ENCODE measurements at regions not wholly inside any gene's neighbourhood (a gene's known extent, or its start where the extent isn't known, plus 50 kb on each side); places are given as distances from the start of the nearest gene placed in this dataset.

DNA sequence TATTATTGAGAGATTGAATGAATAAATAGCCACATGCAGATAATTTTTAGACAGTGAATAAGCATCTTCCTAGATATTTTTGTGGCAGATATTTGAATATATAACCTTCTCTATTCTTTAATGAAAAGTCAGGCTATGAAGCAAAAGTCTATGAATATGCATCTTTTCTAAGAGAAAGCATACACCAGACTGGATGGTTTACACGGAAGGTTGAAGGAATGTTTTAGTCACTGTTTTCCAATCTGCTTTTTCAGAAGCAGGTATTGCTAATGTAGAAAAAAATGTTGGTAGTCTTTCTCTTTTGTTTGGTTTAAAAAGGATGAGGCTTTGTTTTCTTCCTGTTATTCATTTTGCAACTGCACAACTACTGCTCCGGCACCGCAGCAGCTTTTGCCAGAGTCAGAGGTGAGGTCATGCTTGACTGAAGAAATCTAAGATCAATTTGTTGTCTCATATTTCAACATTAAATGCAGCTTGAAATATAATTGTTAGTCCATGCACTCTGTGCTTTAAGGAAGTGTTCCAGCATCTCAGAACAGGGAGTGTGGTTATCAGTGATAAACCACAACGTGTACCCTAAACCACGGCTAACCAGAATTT is 1540.8 kb upstream of the PIK3C3 start:
- H3K9me3 ChIP-seq (ENCODE audit: insufficient read depth in 2 of 2, low read depth in 1 of 2, low read length in 1 of 2): no peaks in the 10 kb centered on the region
- H3K36me3 ChIP-seq (ENCODE audit: control insufficient read depth in 2 of 4, insufficient read depth in 4 of 4, low read length in 3 of 4): no peaks in the 10 kb centered on the region
- H3K14ac ChIP-seq (ENCODE audit: insufficient read length): no peak overlapping the region
- no peak overlapping the region for H2BK20ac ChIP-seq (ENCODE audit: low read length)
- no peak overlapping the region for H2AFZ ChIP-seq (ENCODE audit: low read length)
- H4K8ac ChIP-seq (ENCODE audit: extremely low read depth, insufficient read depth, low read length): no peak overlapping the region
- no peak overlapping the region for H2BK12ac ChIP-seq (ENCODE audit: low read depth, low read length)
- no peak overlapping the region for H3K4ac ChIP-seq (replicated peaks; ENCODE audit: insufficient read length, low read depth, low read length)
- H4K91ac ChIP-seq (replicated peaks; ENCODE audit: insufficient read length, low read length): no peak overlapping the region
- no peak overlapping the region for H3K23ac ChIP-seq (ENCODE audit: insufficient read length)
- H3K56ac ChIP-seq (replicated peaks; ENCODE audit: insufficient read length, low read depth, low read length): no peak overlapping the region
- H2BK5ac ChIP-seq (ENCODE audit: low read depth, low read length): no peak overlapping the region
- H3K27ac ChIP-seq (ENCODE audit: low read depth, low read length): no peak overlapping the region
- WGBS, 2 experiments (ENCODE audit: extremely low coverage in 1 of 2, insufficient coverage in 1 of 2, insufficient read length in 1 of 2, insufficient replicate concordance in 2 of 2, low coverage in 1 of 2, low lambda C conversion rate in 2 of 2, missing lambda C conversion rate in 1 of 2): 93% methylated on average over 5 of the region's 5 CpGs; no CpG with 5 or more reads in 1 of the 2 experiments
- DNase-seq (ENCODE audit: low read depth in 1 of 2, low spot score in 2 of 2) (no peak), FAIRE-seq (no peak)
- no peak overlapping the region for H3K9ac ChIP-seq (replicated peaks in 1 of 4; ENCODE audit: extremely low read depth in 1 of 4, low read depth in 3 of 4, low read length in 3 of 4)
- no peak for TF ChIP-seq SUZ12 (IDR thresholded peaks at IDR 0.05; ENCODE audit: low read length)
- TF ChIP-seq EGR1 (IDR thresholded peaks at IDR 0.05; ENCODE audit: borderline replicate concordance, low read depth, low read length): no peak
- no peak for TF ChIP-seq SP4 (IDR thresholded peaks at IDR 0.05; ENCODE audit: low read length)
- TF ChIP-seq ZNF274 (IDR thresholded peaks at IDR 0.05; ENCODE audit: borderline replicate concordance, extremely low read depth, low read length): no peak
- TF ChIP-seq SIX5 (IDR thresholded peaks at IDR 0.05; ENCODE audit: low read depth, low read length): no peak
- no peak for TF ChIP-seq JUND (IDR thresholded peaks at IDR 0.05; ENCODE audit: low read length)
- no peak for TF ChIP-seq RFX5 (IDR thresholded peaks at IDR 0.05; ENCODE audit: borderline replicate concordance, low read depth, low read length)
- TF ChIP-seq POLR2AphosphoS5 (IDR thresholded peaks at IDR 0.05; ENCODE audit: low read depth, low read length): no peak
- no peak for TF ChIP-seq BRCA1 (IDR thresholded peaks at IDR 0.05; ENCODE audit: low read depth, low read length)
- TF ChIP-seq GTF2F1 (IDR thresholded peaks at IDR 0.05; ENCODE audit: borderline replicate concordance, low read depth, low read length): no peak
- H3K23me2 ChIP-seq (ENCODE audit: low read depth, low read length): no peaks in the 10 kb centered on the region
- CTCF ChIA-PET (ENCODE audit: partially characterized antibody): interaction anchor here (0.6 to 1.5 kb wide), 10 partner anchors 11 to 976 kb away, joined by 3 to 6 read pairs (median 3); no protein-coding TSS in a partner anchor
- no peaks in the 10 kb centered on the region for H4K20me1 ChIP-seq (replicated peaks in 1 of 2; ENCODE audit: control insufficient read depth in 1 of 2, insufficient read depth in 2 of 2, low read length in 2 of 2)
- H3K18ac ChIP-seq (ENCODE audit: extremely low read depth, low read length): no peak overlapping the region
- no peak overlapping the region for H2BK120ac ChIP-seq (replicated peaks; ENCODE audit: low read depth, low read length)
- H2BK15ac ChIP-seq (ENCODE audit: low read length): no peak overlapping the region
- no peak overlapping the region for H3K4me3 ChIP-seq (ENCODE audit: extremely low read depth in 1 of 4, insufficient read depth in 2 of 4, low read depth in 3 of 4, low read length in 4 of 4)
- POLR2A ChIA-PET (ENCODE audit: partially characterized antibody): no interaction called here
- H3K27me3 ChIP-seq (replicated peaks in 1 of 4; ENCODE audit: control insufficient read depth in 3 of 4, extremely low read depth in 1 of 4, insufficient read depth in 3 of 4, low read length in 3 of 4): no peaks in the 10 kb centered on the region
- no peak overlapping the region for H4K5ac ChIP-seq (ENCODE audit: insufficient read length, low read depth, low read length)
- no peaks in the 10 kb centered on the region for H3K79me2 ChIP-seq (ENCODE audit: control insufficient read depth in 1 of 2, insufficient read depth in 2 of 2, low read length in 2 of 2)
- no peaks in the 10 kb centered on the region for H3K4me1 ChIP-seq (replicated peaks in 1 of 4; ENCODE audit: control insufficient read depth in 3 of 4, insufficient read depth in 4 of 4, low read length in 3 of 4)
- H3K4me2 ChIP-seq (ENCODE audit: insufficient read depth in 1 of 2, low read depth in 2 of 2, low read length in 2 of 2): no peak overlapping the region
- no peak overlapping the region for H2AK5ac ChIP-seq (ENCODE audit: low read depth, low read length)
- no peaks in the 10 kb centered on the region for H3K79me1 ChIP-seq (ENCODE audit: low read depth, low read length)

Measured in H1 (cell line).